Keratinocyte (primary cell): ENCODE measurements at regions not wholly inside any gene's neighbourhood (a gene's known extent, or its start where the extent isn't known, plus 50 kb on each side); places are given as distances from the start of the nearest gene placed in this dataset.

Experiments
- DNase-seq: peaks from one replicate; pipeline ENCODE4 v3.0.0-alpha.2; 2011; ENCODE audit warnings: low read depth, missing footprints, low spot score
- FAIRE-seq: peaks from 2 replicates; lab custom pipeline; 2011; peaks lifted over from hg19 to GRCh38; lab: Jason Lieb, UNC
- H2AFZ ChIP-seq: 2 replicates; pipeline ENCODE4 v1.6.0; 2012; ENCODE audit warnings: low read length, control low read depth, inconsistent platforms; ENCODE audit not compliant: control insufficient read depth
- H3K27ac ChIP-seq: 2 replicates; pipeline ENCODE4 v1.5.1; 2011; ENCODE audit warnings: low read length; ENCODE audit not compliant: control insufficient read depth, insufficient read depth
- H3K27me3 ChIP-seq: 3 replicates; pipeline ENCODE4 v1.6.0; 2011; ENCODE audit warnings: low read length; ENCODE audit not compliant: control insufficient read depth, insufficient read depth; ENCODE audit errors: extremely low read depth
- H3K36me3 ChIP-seq, 2 experiments: 2 replicates in 1 of 2; 3 replicates in 1 of 2; pipeline ENCODE4 v1.5.1; 2011; ENCODE audit warnings: low read length in 2 of 2, mild to moderate bottlenecking in 1 of 2; ENCODE audit not compliant: control insufficient read depth in 2 of 2, insufficient read depth in 2 of 2; ENCODE audit errors: extremely low read depth in 1 of 2
- H3K4me1 ChIP-seq: 3 replicates; pipeline ENCODE4 v1.5.1; 2011; ENCODE audit warnings: low read length; ENCODE audit not compliant: control insufficient read depth, insufficient read depth; ENCODE audit errors: extremely low read depth
- H3K4me2 ChIP-seq: 3 replicates; pipeline ENCODE4 v1.6.0; 2011; ENCODE audit warnings: low read depth, low read length; ENCODE audit not compliant: control insufficient read depth, insufficient read depth; ENCODE audit errors: extremely low read depth
- H3K4me3 ChIP-seq, 3 experiments: fragments of 200-600 bp in 1 of 3; sonication (generic) in 1 of 3; 2 replicates in 2 of 3; 3 replicates in 1 of 3; pipeline ENCODE4 v1.5.1; 2011 to 2016; ENCODE audit warnings: low read length in 3 of 3, mild to moderate bottlenecking in 3 of 3, control low read depth in 2 of 3, inconsistent platforms in 1 of 3, low read depth in 1 of 3, mixed read lengths in 1 of 3, mixed run types in 1 of 3, moderate library complexity in 1 of 3; ENCODE audit not compliant: control insufficient read depth in 2 of 3, insufficient read depth in 2 of 3; ENCODE audit errors: extremely low read depth in 1 of 3
- H3K79me2 ChIP-seq: 2 replicates; pipeline ENCODE4 v1.6.0; 2012; ENCODE audit warnings: low read length; ENCODE audit not compliant: control insufficient read depth, insufficient read depth
- H3K9ac ChIP-seq: 3 replicates; pipeline ENCODE4 v1.6.0; 2011; ENCODE audit warnings: low read length; ENCODE audit not compliant: control insufficient read depth, insufficient read depth; ENCODE audit errors: extremely low read depth
- H3K9me1 ChIP-seq: 3 replicates; pipeline ENCODE4 v1.6.0; 2011; ENCODE audit warnings: low read length; ENCODE audit not compliant: control insufficient read depth, insufficient read depth; ENCODE audit errors: extremely low read depth
- H3K9me3 ChIP-seq: 2 replicates; pipeline ENCODE4 v1.5.1; 2012; ENCODE audit warnings: low read depth, low read length; ENCODE audit not compliant: control insufficient read depth
- H4K20me1 ChIP-seq: 3 replicates; pipeline ENCODE4 v1.6.0; 2011; ENCODE audit warnings: low read length; ENCODE audit not compliant: control insufficient read depth, insufficient read depth; ENCODE audit errors: extremely low read depth
- CTCF ChIP-seq, 3 experiments: IDR thresholded peaks in 1 of 3; conservative IDR thresholded peaks in 1 of 3; optimal IDR thresholded peaks in 1 of 3; 2 replicates in 2 of 3; 3 replicates in 1 of 3; pipeline versions ENCODE3 to v1.5.1; 2011; ENCODE audit warnings: low read length in 3 of 3, mild to moderate bottlenecking in 3 of 3, moderate library complexity in 2 of 3, control low read depth in 1 of 3, inconsistent platforms in 1 of 3; ENCODE audit not compliant: insufficient read depth in 2 of 3; ENCODE audit errors: extremely low read depth in 1 of 3
- EZH2 ChIP-seq: IDR thresholded peaks from one replicate; pipeline ENCODE4 v1.6.1; 2012; ENCODE audit warnings: inconsistent platforms, mild to moderate bottlenecking, low read length, moderate library complexity
- dilution Hi-C: fragments of 300-500 bp; cut with MboI; formaldehyde crosslinking; loops from one replicate; pipeline ENCODE4 v1.7.0; 2020; ENCODE audit warnings: low sequenced_read_pairs; ENCODE audit not compliant: extremely low pct_ligation_motif_present

DNA sequence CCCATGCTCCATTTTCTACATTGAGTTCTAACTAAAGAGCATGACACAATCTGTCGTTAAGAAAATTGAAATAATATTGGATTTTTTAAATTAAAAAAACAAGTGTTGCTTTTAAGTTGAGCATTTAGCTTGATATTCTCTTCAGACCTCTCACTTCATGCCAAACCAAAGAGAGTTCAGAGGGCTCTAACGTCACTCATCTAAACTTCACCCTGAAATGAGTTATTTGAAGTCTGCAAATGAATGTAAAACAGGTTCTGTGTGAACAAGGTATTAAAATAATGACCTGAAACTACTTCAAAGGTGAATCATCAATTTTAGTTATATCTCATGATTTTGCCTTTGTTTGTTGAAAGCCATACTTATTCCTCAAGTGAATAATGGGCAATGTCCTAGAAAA is 61.8 kb downstream of the MRPL57 start:
- no peak overlapping the region for H3K9ac ChIP-seq
- FAIRE-seq = no peak
- no peak overlapping the region for H3K4me3 ChIP-seq
- no peaks in the 10 kb centered on the region for H3K9me3 ChIP-seq
- no peak for DNase-seq
- H3K4me2 ChIP-seq = no peak overlapping the region
- no peaks in the 10 kb centered on the region for H3K9me1 ChIP-seq
- TF ChIP-seq EZH2 (no peak), CTCF (optimal IDR thresholded peaks at IDR 0.05 in 1 of 3, IDR thresholded peaks at IDR 0.05 in 1 of 3, conservative IDR thresholded peaks at IDR 0.05 in 1 of 3; ENCODE audit: extremely low read depth in 1 of 3, insufficient read depth in 2 of 3, low read length in 3 of 3) (no peak)
- H3K27me3 ChIP-seq = no peaks in the 10 kb centered on the region
- H4K20me1 ChIP-seq = no peaks in the 10 kb centered on the region
- no peaks in the 10 kb centered on the region for H3K79me2 ChIP-seq
- H3K4me1 ChIP-seq = no peaks in the 10 kb centered on the region
- no peak overlapping the region for H3K27ac ChIP-seq
- dilution Hi-C loops = no loop called here
- H3K36me3 ChIP-seq = no peaks in the 10 kb centered on the region
- H2AFZ ChIP-seq = no peak overlapping the region

DNA sequence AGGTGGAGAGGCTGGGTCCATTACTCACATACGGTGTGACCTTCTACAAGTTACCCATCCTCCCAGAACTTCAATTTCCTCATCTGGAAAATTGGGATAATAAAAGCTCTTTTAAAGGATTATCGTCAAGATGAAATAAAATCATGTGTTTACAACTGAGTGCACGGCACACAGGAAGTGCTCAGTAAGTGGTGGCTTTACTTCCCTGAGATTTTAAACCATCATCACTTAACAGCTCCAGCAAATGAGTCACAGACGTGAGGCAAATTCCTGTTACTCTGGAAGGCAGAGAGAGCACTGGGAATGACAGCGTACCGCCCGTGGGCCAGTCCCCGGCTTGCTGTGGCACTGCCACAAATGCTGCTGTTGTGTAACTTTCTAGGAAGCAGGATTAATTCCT is 64.1 kb downstream of the MRPL57 start:
- H3K27me3 ChIP-seq = no peaks in the 10 kb centered on the region
- H3K4me2 ChIP-seq = no peak overlapping the region
- dilution Hi-C loops = no loop called here
- H3K36me3 ChIP-seq = no peaks in the 10 kb centered on the region
- TF ChIP-seq EZH2 (no peak), CTCF (optimal IDR thresholded peaks at IDR 0.05 in 1 of 3, IDR thresholded peaks at IDR 0.05 in 1 of 3, conservative IDR thresholded peaks at IDR 0.05 in 1 of 3; ENCODE audit: extremely low read depth in 1 of 3, insufficient read depth in 2 of 3, low read length in 3 of 3) (no peak)
- H3K79me2 ChIP-seq = no peaks in the 10 kb centered on the region
- FAIRE-seq (no peak), DNase-seq (no peak)
- H3K27ac ChIP-seq = no peak overlapping the region
- no peak overlapping the region for H3K4me3 ChIP-seq
- no peaks in the 10 kb centered on the region for H3K9me1 ChIP-seq
- H4K20me1 ChIP-seq = no peaks in the 10 kb centered on the region
- H3K9ac ChIP-seq = no peak overlapping the region
- no peaks in the 10 kb centered on the region for H3K4me1 ChIP-seq
- no peaks in the 10 kb centered on the region for H3K9me3 ChIP-seq
- H2AFZ ChIP-seq = no peak overlapping the region
